HepG2 (cell line): ENCODE measurements at regions not wholly inside any gene's neighbourhood (a gene's known extent, or its start where the extent isn't known, plus 50 kb on each side); places are given as distances from the start of the nearest gene placed in this dataset.

Experiments used
- JUNB ChIP-seq: sonication (generic); formaldehyde crosslinking; IDR thresholded peaks from 2 replicates; pipeline ENCODE4 v1.8.0; 2022; ENCODE audit warnings: missing genetic modification reagents, mild to moderate bottlenecking, borderline replicate concordance
- KAT2B ChIP-seq: fragments of 150-350 bp; IDR thresholded peaks from 2 replicates; pipeline ENCODE4 v1.6.1; 2014; ENCODE audit warnings: low read depth, low read length, borderline replicate concordance
- PHF8 ChIP-seq: sonication (generic); formaldehyde crosslinking; IDR thresholded peaks from 2 replicates; pipeline ENCODE4 v1.5.0; 2020; ENCODE audit warnings: missing genetic modification reagents
- POLR2A ChIP-seq, 2 experiments: IDR thresholded peaks; 2 replicates each; pipeline ENCODE4 v1.6.1; 2011; ENCODE audit warnings: low read depth in 2 of 2, low read length in 2 of 2, mild to moderate bottlenecking in 1 of 2, moderate library complexity in 1 of 2; ENCODE audit not compliant: insufficient read depth in 1 of 2
- POLR2AphosphoS5 ChIP-seq: IDR thresholded peaks from 2 replicates; pipeline ENCODE4 v1.6.1; 2012; ENCODE audit warnings: low read depth, low read length
- PPARG ChIP-seq: conservative IDR thresholded peaks from 2 replicates; pipeline ENCODE4 v1.6.1; 2016; ENCODE audit warnings: missing biosample characterization, missing genetic modification reagents
- RFX5 ChIP-seq: IDR thresholded peaks from 2 replicates; pipeline ENCODE4 v1.6.1; 2011; ENCODE audit warnings: low read depth, low read length, improper control_type of control experiment
- SIN3A ChIP-seq: IDR thresholded peaks from 2 replicates; pipeline ENCODE4 v1.6.1; 2011; ENCODE audit warnings: low read depth, mild to moderate bottlenecking, control low read depth, low read length, borderline replicate concordance
- TMF1 ChIP-seq: sonication (generic); formaldehyde crosslinking; IDR thresholded peaks from 2 replicates; pipeline ENCODE4 v1.8.1; 2022; ENCODE audit warnings: low read depth, missing genetic modification reagents
- TF ChIP-seq, protein P1 (sequence below): sonication (generic); formaldehyde crosslinking; IDR thresholded peaks from 2 replicates; pipeline ENCODE4 v1.5.1; 2020; ENCODE audit warnings: missing genetic modification reagents, mild to moderate bottlenecking, borderline replicate concordance
- TF ChIP-seq, protein P2 (sequence below): sonication (generic); formaldehyde crosslinking; IDR thresholded peaks from 2 replicates; pipeline ENCODE4 v1.8.0; 2022; ENCODE audit warnings: mild to moderate bottlenecking, missing genetic modification reagents, moderate library complexity
- TF ChIP-seq, protein P3 (sequence below): sonication (generic); formaldehyde crosslinking; IDR thresholded peaks from 2 replicates; pipeline ENCODE4 v1.4.0; 2020; ENCODE audit warnings: missing genetic modification reagents
- TF ChIP-seq, protein P4 (sequence below): sonication (generic); formaldehyde crosslinking; IDR thresholded peaks from 2 replicates; pipeline ENCODE4 v1.5.0; 2020; ENCODE audit warnings: mild to moderate bottlenecking, missing genetic modification reagents, moderate library complexity
- TF ChIP-seq, protein P5 (sequence below): sonication (generic); formaldehyde crosslinking; IDR thresholded peaks from 2 replicates; pipeline ENCODE4 v1.4.0; 2020; ENCODE audit warnings: missing genetic modification reagents

DNA sequence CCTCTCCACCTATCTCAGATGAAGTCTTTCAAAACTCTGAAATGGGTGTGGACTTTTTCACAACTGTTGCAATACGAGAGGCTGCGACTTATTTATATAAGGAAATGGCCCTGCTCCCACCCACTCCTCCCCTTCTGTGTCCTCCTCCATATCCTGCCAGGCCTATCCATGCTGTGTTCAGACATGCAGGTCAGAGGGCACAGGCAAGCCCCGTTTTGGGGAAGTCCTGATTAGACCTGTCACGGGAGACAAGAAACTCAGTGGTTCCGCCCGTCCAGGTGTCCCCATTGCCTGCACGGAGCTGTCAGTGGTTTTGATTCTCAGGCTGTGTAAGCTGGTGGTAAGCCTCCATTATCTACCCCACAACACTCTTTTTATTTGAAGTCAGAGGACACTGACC, 99.6 kb upstream of the MGAT5 start:
- TF ChIP-seq KAT2B (no peak), PPARG (CRISPR knock-in tag) (no peak), PHF8 (CRISPR knock-in tag) (no peak), POLR2AphosphoS5 (no peak), RFX5 (no peak), POLR2A (IDR thresholded peaks at IDR 0.05; ENCODE audit: insufficient read depth in 1 of 2, low read depth in 2 of 2, low read length in 2 of 2) (no peak), TMF1 (CRISPR knock-in tag) (no peak), SIN3A (no peak), JUNB (CRISPR knock-in tag) (no peak)
- TF ChIP-seq, protein P1, sequence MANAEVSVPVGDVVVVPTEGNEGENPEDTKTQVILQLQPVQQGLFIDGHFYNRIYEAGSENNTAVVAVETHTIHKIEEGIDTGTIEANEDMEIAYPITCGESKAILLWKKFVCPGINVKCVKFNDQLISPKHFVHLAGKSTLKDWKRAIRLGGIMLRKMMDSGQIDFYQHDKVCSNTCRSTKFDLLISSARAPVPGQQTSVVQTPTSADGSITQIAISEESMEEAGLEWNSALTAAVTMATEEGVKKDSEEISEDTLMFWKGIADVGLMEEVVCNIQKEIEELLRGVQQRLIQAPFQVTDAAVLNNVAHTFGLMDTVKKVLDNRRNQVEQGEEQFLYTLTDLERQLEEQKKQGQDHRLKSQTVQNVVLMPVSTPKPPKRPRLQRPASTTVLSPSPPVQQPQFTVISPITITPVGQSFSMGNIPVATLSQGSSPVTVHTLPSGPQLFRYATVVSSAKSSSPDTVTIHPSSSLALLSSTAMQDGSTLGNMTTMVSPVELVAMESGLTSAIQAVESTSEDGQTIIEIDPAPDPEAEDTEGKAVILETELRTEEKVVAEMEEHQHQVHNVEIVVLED (CRISPR knock-in tag): no peak
- TF ChIP-seq, protein P2, sequence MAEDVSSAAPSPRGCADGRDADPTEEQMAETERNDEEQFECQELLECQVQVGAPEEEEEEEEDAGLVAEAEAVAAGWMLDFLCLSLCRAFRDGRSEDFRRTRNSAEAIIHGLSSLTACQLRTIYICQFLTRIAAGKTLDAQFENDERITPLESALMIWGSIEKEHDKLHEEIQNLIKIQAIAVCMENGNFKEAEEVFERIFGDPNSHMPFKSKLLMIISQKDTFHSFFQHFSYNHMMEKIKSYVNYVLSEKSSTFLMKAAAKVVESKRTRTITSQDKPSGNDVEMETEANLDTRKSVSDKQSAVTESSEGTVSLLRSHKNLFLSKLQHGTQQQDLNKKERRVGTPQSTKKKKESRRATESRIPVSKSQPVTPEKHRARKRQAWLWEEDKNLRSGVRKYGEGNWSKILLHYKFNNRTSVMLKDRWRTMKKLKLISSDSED (CRISPR knock-in tag): no peak
- TF ChIP-seq, protein P3, sequence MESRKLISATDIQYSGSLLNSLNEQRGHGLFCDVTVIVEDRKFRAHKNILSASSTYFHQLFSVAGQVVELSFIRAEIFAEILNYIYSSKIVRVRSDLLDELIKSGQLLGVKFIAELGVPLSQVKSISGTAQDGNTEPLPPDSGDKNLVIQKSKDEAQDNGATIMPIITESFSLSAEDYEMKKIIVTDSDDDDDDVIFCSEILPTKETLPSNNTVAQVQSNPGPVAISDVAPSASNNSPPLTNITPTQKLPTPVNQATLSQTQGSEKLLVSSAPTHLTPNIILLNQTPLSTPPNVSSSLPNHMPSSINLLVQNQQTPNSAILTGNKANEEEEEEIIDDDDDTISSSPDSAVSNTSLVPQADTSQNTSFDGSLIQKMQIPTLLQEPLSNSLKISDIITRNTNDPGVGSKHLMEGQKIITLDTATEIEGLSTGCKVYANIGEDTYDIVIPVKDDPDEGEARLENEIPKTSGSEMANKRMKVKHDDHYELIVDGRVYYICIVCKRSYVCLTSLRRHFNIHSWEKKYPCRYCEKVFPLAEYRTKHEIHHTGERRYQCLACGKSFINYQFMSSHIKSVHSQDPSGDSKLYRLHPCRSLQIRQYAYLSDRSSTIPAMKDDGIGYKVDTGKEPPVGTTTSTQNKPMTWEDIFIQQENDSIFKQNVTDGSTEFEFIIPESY (CRISPR knock-in tag): no peak
- TF ChIP-seq, protein P4, sequence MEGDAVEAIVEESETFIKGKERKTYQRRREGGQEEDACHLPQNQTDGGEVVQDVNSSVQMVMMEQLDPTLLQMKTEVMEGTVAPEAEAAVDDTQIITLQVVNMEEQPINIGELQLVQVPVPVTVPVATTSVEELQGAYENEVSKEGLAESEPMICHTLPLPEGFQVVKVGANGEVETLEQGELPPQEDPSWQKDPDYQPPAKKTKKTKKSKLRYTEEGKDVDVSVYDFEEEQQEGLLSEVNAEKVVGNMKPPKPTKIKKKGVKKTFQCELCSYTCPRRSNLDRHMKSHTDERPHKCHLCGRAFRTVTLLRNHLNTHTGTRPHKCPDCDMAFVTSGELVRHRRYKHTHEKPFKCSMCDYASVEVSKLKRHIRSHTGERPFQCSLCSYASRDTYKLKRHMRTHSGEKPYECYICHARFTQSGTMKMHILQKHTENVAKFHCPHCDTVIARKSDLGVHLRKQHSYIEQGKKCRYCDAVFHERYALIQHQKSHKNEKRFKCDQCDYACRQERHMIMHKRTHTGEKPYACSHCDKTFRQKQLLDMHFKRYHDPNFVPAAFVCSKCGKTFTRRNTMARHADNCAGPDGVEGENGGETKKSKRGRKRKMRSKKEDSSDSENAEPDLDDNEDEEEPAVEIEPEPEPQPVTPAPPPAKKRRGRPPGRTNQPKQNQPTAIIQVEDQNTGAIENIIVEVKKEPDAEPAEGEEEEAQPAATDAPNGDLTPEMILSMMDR (CRISPR knock-in tag): no peak
- TF ChIP-seq, protein P5, sequence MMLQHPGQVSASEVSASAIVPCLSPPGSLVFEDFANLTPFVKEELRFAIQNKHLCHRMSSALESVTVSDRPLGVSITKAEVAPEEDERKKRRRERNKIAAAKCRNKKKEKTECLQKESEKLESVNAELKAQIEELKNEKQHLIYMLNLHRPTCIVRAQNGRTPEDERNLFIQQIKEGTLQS (CRISPR knock-in tag): no peak
